Heart left ventricle (tissue), 16 donors: ENCODE measurements at regions not wholly inside any gene's neighbourhood (a gene's known extent, or its start where the extent isn't known, plus 50 kb on each side); places are given as distances from the start of the nearest gene placed in this dataset.

ENCODE experiments used
- ATAC-seq, 4 donors: fragments of 200-7000 bp; cut with Tn5 transposase; one replicate each; pipeline ENCODE4 v1.9.1; 2020 to 2022; ENCODE audit warnings: moderate library complexity in 4 of 4, mild to moderate bottlenecking in 3 of 4, moderate number of reproducible peaks in 1 of 4
- DNase-seq, 5 donors: peaks; one replicate each; pipeline ENCODE4 v3.0.0-alpha.2; 2020
- H3K27ac ChIP-seq, 12 donors: fragments of 200-600 bp; sonication (generic) in 4 of 12; one replicate each; pipeline versions ENCODE4 v1.5.0 to v1.8.0; 2016 to 2022; ENCODE audit warnings: mild to moderate bottlenecking in 2 of 12
- H3K27me3 ChIP-seq, 9 donors: fragments of 200-600 bp; sonication (generic) in 2 of 9; one replicate each; pipeline versions ENCODE4 v1.5.1 to v1.8.0; 2016 to 2022; ENCODE audit warnings: mild to moderate bottlenecking in 3 of 9
- H3K36me3 ChIP-seq, 9 donors: fragments of 200-600 bp; sonication (generic) in 2 of 9; one replicate each; pipeline versions ENCODE4 v1.5.0 to v1.8.0; 2018 to 2022; ENCODE audit warnings: mild to moderate bottlenecking in 2 of 9
- H3K4me1 ChIP-seq, 12 donors: fragments of 200-600 bp; sonication (generic) in 4 of 12; one replicate each; pipeline versions ENCODE4 v1.5.0 to v1.8.0; 2016 to 2022; ENCODE audit warnings: mild to moderate bottlenecking in 3 of 12
- H3K4me3 ChIP-seq, 12 donors: fragments of 200-600 bp; sonication (generic) in 4 of 12; one replicate each; pipeline versions ENCODE4 v1.5.0 to v1.8.0; 2017 to 2022; ENCODE audit warnings: mild to moderate bottlenecking in 9 of 12, moderate library complexity in 4 of 12
- H3K9me3 ChIP-seq, 12 donors: fragments of 200-600 bp; sonication (generic) in 4 of 12; one replicate each; pipeline versions ENCODE4 v1.5.0 to v1.8.0; 2016 to 2022; ENCODE audit warnings: mild to moderate bottlenecking in 1 of 12
- CTCF ChIP-seq, 12 donors: fragments of 200-600 bp; sonication (generic) in 4 of 12; IDR thresholded peaks; one replicate each; pipeline versions ENCODE4 v1.5.0 to v1.8.0; 2018 to 2022; ENCODE audit warnings: antibody characterized with exemption in 12 of 12, mild to moderate bottlenecking in 5 of 12
- POLR2A ChIP-seq, 2 donors: fragments of 450-650 bp; IDR thresholded peaks; one replicate each; pipeline ENCODE4 v1.6.1; 2017; ENCODE audit warnings: antibody characterized with exemption in 2 of 2, mild to moderate bottlenecking in 2 of 2, moderate library complexity in 2 of 2
- WGBS, 4 donors: extraction: QIAGEN DNeasy Blood & Tissue Kit in 2 of 4; methylation state at CpG; one replicate each; pipeline versions ENCODE4 v1.1.5 to v1.1.7; 2013 to 2018; 5-methylcytosine and 5-hydroxymethylcytosine counted together
- intact Hi-C, 10 donors: fragments of 100-400 bp; cut with DNase I; formaldehyde crosslinking; loops; one replicate each; pipeline versions ENCODE4 v1.11.1 to v1.14.2; 2022
- donor health status: ischemic (EF 13 %, LVEDD 7.1; RV severe dilation, severe dysfunction).
- donor health status: healthy with polysubstance abuse.
- donor health status: DM: no; HTN: yes; CAD: no.
- donor health status: DM: no; HTN: no; CAD: no.
- donor health status: ischemic (EF 25% LVEDD 6.9; RV normal size, moderate dysfunction).
- donor health status: ischemic (EF 25% LVEDD 5.7; RV mildly dilated, moderate dysfunction).
- donor health status: healthy.
- donor health status: DM: yes; HTN: yes; CAD: no.
- donor health status: ischemic (EF 35%, LVEDD 5.7; RV mildly dilated, moderate dysfunction).
- donor health status: nonischemic (EF 11% LVEDD 7.7; RV severe dilation, severe dysfunction).
- donor health status: DM: yes; HTN: yes; CAD: no.
- donor health status: PGD.
- donor health status: ischemic (EF 29% LVEDD 5.4; RV normal size, mild dysfunction).
- donor health status: nonischemic (EF 23%, LVEDD 6.1; RV moderate dilation, normal function).

GRCh38 chr9:21579247-21579671 is 97.1 kb upstream of the IFNE start:
- H3K27me3 ChIP-seq, result no peaks in the 10 kb centered on the region

GRCh38 chr9:21579743-21580142 is 97.6 kb upstream of the IFNE start:
- DNase-seq (no peak), ATAC-seq (no peak)
- Histone ChIP-seq H3K9me3 (no peaks in the 10 kb centered on the region), H3K27me3 (no peaks in the 10 kb centered on the region), H3K4me1 (peaks cover 0 to 7% (median 0%) of the 10 kb centered on the region in 12 donors), H3K27ac (no peak overlapping the region), H3K4me3 (no peak overlapping the region), H3K36me3 (no peaks in the 10 kb centered on the region)
- WGBS, 4 donors, result 84 to 92% (median 86%) methylated on average over 1 of the region's 1 CpG
- TF ChIP-seq CTCF (IDR thresholded peaks at IDR 0.05), result no peak
- TF ChIP-seq POLR2A (IDR thresholded peaks at IDR 0.05), result no peak
- intact Hi-C loops, result no loop called here

More at GRCh38 chr9:21579247-21579671, 97.1 kb upstream of the IFNE start:
- H3K4me3 ChIP-seq, result no peak overlapping the region
- no peaks in the 10 kb centered on the region for H3K9me3 ChIP-seq
- H3K27ac ChIP-seq, result no peak overlapping the region
- peaks cover 0 to 7% (median 0%) of the 10 kb centered on the region in 12 donors for H3K4me1 ChIP-seq
- TF ChIP-seq CTCF (IDR thresholded peaks at IDR 0.05) (no peak), POLR2A (IDR thresholded peaks at IDR 0.05) (no peak)
- H3K36me3 ChIP-seq, result no peaks in the 10 kb centered on the region
- intact Hi-C loops, result no loop called here
- ATAC-seq (no peak), DNase-seq (no peak)
- 72 to 86% (median 79%) methylated on average over 4 of the region's 4 CpGs for WGBS, 4 donors

GRCh38 chr9:21580636-21581378 is 98.7 kb upstream of the IFNE start:
- Histone ChIP-seq H3K9me3 (no peaks in the 10 kb centered on the region), H3K27me3 (no peaks in the 10 kb centered on the region), H3K4me1 (peaks cover 0 to 7% (median 0%) of the 10 kb centered on the region in 12 donors), H3K27ac (no peak overlapping the region), H3K4me3 (no peak overlapping the region), H3K36me3 (no peaks in the 10 kb centered on the region)
- WGBS, 4 donors, result 73 to 79% (median 76%) methylated on average over 12 of the region's 12 CpGs
- no peak for TF ChIP-seq CTCF (IDR thresholded peaks at IDR 0.05)
- TF ChIP-seq POLR2A (IDR thresholded peaks at IDR 0.05), result no peak
- DNase-seq, result no peak
- no peak for ATAC-seq
- intact Hi-C loops, result no loop called here

GRCh38 chr9:21583628-21584377 is 101.7 kb upstream of the IFNE start:
- TF ChIP-seq CTCF (IDR thresholded peaks at IDR 0.05) (no peak), POLR2A (IDR thresholded peaks at IDR 0.05) (no peak)
- H3K4me3 ChIP-seq, result no peak overlapping the region
- ATAC-seq (no peak), DNase-seq (no peak)
- no peaks in the 10 kb centered on the region for H3K27me3 ChIP-seq
- H3K27ac ChIP-seq, result no peak overlapping the region
- no peaks in the 10 kb centered on the region for H3K4me1 ChIP-seq
- H3K9me3 ChIP-seq, result no peaks in the 10 kb centered on the region
- intact Hi-C loops, result no loop called here
- no peaks in the 10 kb centered on the region for H3K36me3 ChIP-seq
- 63 to 70% (median 66%) methylated on average over 3 of the region's 3 CpGs for WGBS, 4 donors
